NCI-H2227 (cell line): ENCODE measurements at regions not wholly inside any gene's neighbourhood (a gene's known extent, or its start where the extent isn't known, plus 50 kb on each side); places are given as distances from the start of the nearest gene placed in this dataset.
"Not testable (repeated sequence)": the region's sequence is repeated elsewhere in the genome, so short reads cannot be mapped to it uniquely, and the experiment has no call there.

ENCODE experiments used
- DNase-seq: peaks from one replicate; lab custom pipeline; 2025; ENCODE audit not compliant: unreplicated experiment; lab: John Stamatoyannopoulos, UW

DNA sequence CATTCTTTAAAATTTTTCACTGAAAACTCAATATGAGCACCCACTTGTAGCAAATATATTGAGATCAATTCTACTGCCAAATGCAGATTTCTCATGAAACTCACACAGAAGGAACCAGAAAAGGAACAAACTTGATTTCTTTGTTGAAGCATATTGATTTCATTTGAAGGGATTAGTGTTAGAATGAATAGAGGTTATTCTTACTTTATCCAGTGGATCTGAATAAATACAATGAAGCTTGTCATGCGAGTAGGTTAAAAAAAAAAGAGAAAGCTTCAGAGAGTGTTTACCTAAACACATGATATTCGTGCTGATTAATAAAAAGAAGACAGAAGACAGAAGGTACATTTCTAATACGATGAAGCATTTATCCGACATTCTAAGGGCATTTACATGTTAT, 226.7 kb upstream of the ZSWIM2 start:
- DNase-seq, result no peak

DNA sequence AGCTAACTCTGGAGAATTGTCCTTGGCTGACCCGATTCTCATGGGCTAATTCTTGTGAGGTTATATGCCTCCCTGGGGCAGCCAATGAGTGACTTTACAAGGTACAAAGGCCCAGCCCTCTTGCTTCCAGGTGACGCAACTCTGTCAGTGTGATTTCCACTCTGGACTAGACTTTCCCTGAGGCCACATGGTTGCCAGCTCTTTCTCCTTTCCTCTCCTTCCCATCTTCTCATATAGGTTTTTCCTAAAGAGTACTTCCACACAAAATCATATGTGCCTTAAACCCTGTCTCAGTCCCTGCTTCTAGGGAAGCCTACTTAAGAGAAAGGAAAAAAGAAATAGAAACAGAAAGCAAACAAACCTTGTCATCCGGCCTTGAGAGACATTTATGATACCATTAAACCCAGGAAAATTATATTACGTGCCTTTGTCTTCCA, 226.2 kb upstream of the ZSWIM2 start:
- DNase-seq, result no peak

DNA sequence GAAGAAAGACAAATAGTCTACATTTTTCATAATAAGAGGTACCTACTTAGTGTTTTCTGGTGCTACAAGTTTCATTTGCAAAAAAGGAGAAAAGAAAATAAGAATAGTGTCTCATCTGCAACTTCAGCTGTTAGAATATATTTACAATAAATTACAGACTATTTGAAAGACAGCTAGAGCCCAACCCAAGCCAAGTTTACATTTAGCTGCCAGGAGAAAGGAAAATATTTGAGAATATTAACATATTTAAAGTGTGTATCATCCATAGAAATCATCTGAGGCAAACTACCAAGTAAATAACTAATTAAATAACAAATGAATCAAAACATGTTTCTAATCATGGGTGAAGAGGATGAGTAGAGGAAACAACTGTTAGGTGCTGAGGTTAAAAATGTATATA, 209.2 kb upstream of the ZSWIM2 start:
- DNase-seq, result no peak

DNA sequence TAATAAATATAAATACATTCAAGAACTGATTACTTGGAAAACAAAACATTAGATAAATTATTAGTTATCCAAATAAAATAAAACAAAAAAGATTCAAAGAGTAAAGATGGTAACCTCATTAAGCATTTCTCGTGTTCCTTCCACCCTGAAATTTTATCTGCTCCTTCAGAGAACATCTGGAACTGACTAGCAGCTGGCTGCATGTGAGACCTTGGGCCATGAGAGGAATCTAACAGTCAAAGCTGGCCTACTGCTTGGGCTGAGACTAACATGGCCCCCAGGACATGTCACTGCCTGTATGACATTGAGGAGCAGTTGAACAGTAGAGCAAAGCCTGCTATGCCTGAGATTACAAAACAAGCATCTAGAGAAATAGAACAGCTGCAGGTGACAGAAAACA, 208.5 kb upstream of the ZSWIM2 start:
- DNase-seq, result no peak

DNA sequence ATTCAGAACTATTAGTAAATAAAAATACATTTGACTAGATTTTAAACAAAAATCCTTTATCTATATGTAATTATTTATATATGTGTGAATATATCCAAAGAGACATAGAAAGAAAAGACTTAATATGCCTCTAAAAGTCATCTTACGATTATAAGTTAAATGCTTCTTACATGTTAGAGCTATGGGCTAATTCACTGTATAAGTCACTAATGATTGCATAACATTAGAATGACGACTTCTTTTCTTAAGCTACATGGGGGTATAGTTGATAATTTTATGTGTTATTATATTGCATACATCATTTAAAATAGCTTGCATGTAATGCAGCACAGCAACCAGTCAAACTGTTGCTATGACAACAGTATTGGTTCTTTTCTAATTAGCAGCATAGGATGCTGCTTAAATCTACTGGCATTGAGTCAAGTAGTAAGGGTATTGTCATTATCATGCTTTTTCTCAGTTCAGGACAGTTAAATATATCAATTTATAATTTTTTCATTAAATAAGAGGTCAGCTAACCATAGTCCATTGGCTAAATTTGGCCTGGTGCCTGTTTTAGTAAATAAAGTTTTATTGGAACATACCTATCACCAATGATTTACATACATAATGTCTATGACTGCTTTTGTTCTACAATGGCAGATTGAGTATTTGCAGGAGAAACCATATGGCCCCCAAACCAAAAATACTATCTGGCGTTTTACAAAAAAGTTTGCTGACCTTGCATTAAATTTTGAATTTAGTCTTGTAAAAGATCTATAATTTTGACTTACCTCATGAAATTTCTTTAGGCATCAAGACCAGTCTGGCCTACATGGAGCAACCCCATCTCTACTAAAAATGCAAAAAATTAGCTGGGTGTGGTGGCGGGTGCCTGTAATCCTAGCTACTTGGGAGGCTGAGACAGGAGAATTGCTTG, 207.7 kb upstream of the ZSWIM2 start:
- no peak for DNase-seq

DNA sequence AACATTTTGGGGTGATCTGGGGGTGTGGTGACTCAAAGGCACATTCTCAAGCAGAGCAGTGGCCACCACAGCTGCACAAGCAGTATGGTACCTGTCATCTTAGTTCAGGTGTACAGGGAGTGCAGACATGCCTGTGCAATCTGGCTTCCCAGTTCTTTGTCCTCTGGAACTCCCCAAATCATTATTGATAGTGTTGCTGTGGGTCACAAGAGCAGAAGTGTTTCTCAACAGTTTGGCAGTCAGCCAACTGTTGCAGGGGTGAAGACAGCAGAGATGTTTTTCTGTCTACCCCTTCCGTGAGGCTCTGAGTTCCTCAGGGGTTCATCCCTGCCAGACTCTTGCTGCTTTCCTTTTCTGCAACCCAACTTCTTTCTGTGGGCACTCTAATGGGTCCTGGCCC, 206.5 kb upstream of the ZSWIM2 start:
- no peak for DNase-seq

DNA sequence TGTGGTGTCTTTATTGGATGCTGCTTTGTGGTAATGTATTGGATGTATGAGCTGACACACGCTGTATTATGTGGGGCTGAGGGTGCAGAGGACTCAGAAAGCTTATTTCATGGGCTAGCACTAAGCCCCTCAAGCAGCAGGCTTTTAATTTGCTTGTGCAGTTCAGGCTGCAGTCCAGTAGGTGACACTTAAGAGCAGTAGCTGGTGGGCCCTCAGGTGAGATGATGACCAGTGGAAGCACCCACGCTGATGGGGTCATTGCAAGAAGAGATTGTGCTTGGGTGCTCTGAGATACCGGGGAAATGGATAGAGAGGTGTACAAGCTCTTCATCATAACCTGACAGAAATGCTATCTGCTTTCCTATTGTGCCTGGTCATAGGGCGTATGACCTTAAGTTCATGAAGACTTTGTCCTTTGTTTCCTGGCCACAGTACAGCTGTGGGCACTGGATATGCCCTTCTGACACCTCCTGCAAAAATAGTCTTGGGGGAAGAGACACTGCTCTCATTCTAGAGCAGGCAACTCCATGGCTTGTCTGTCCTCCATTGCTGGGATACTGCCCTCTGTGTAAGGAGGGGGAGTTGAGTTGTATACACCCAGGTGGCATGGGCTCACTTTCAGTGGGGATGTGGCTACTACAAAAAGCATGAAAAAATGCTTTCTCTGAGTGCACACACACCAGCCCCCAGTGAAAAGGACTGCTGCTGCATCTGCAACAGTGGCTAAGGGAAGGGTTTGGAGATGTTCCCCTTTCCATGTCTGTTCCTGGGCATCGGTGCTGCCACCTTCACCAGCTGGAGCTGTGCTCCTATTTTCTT, 205.7 kb upstream of the ZSWIM2 start:
- no peak for DNase-seq

DNA sequence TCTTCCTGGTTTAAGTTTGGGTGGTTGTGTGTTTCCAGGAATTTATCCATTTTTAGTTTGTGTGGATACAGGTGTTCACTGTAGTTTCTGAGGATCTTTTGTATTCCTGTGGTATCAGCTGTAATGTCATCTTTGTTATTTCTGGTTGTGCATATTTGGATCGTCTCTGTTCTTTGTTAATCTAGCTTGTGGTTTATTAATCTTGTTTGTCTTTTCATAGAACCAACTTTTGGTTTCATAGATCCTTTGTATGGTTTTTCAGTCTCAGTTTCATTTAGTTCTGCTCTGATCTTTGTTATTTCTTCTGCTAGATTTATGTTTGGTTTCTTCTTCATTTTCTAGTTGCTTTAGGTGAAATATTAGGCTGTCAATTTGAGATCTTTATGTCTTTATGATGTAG, 202.4 kb upstream of the ZSWIM2 start:
- DNase-seq, result no peak

DNA sequence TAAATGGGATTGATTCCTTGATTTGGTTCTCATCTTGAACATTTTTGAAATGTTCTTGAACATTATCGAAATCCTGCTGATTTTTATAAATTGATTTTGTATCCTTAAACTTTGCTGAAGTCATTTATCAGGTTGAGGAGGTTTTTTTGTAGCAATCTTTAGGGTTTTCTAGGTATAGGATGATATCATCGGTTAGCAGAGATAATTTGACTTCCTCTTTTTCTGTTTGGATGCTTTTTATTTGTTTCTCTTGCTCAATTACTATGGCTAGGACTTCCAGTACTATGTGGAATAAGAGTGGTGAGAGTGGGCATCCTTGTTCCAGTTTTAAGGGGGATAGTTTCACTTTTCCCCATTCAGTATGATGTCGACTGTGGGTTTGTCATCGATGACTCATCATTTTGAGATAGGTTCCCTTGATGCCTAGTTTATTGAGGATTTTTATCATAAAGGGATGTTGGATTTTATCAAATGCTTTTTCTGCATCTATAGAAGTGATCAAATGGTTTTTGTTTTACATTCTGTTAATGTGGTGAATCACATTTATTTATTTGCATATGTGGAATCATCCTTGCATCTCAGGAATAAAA, 201.5 kb upstream of the ZSWIM2 start:
- no peak for DNase-seq

DNA sequence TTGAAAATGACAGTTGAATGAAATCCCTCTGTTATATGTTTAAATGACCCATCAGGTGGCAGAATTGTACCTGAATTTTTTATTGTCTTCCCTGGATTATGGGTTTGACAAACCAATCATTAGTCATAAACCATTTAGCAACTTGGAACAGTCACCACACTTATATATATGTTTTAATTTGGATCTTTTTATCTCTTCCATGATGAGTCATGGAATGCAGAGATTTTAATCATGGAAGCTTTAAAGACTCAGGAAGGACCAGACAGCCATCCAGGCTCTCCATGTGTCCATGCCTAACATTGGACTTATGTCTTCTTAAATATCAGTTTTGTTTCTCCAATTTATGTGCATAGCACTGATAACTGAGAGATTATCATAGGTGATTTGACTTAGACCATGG, 188.3 kb upstream of the ZSWIM2 start:
- no peak for DNase-seq

DNA sequence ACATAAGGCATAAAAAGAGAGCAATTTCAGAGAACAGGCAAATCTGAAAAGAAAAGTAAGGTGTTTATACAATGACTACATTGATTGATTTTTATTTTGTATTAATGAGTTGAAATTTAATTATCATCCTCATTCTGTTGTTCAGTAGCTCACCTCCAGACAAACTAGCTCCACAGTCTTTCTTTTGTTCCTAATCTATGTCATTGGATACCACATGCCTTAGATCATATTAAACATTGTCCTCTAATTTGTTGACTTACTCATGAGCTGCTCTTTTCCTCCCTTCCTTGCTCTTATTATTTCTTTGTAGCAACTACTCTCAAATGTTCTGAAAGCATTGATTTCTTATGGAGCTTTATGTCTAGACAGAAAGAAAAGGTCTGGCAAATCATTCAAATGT, 185.5 kb upstream of the ZSWIM2 start:
- DNase-seq, result no peak

DNA sequence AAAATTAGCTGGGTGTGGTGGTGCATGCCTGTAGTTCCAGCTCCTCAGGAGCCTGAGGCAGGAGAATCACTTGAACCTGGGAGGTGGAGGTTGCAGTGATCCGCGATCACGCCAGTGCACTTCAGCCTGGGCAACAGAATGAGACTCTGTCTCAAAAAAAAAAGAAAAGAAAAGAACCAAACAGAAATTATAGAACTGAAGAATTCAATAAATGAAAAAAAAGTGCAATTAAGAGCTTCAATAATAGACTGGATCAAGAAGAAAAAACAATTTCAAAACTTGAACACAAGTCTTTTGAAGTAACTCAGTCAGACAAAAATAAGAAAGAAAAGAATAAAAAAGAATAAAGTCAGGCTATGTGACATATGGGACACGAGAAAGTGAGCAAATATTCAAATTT, 175.8 kb upstream of the ZSWIM2 start:
- no peak for DNase-seq

DNA sequence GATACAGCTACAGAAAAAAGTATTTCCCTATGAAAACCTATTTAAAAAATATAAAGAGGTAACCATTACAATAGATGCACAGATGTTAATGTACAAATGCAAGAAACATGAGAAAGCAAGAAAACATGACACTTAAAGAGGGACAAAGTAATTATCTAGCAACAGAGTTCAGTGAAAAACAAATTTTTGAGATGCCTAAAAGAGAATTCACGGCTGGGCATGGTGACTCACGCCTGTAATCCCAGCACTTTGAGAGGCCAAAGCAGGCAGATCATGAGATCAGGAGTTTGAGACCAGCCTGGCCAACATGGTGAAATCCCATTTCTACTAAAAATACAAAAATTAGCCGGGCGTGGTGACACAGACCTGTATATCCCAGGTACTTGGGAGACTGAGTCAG, 175.0 kb upstream of the ZSWIM2 start:
- DNase-seq, result not testable (repeated sequence)

DNA sequence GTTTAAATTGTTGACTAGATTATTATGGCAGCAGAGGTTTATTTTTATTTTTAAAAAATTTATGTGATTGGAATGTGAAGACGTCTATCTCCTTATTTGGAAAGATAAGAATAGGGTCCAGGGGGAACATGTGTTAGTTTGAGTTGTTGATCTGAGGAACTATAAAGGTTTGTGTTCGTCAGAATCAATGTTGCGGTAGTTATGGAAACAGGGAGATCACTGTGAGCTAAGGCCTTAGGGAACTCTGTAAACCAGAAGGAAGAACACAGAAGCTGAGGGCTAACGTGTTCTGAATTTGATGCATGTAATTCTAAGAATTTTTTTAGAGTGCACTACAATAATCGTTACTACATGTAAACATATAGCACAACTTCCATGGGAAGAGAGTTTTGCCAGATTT, 168.5 kb upstream of the ZSWIM2 start:
- no peak for DNase-seq

DNA sequence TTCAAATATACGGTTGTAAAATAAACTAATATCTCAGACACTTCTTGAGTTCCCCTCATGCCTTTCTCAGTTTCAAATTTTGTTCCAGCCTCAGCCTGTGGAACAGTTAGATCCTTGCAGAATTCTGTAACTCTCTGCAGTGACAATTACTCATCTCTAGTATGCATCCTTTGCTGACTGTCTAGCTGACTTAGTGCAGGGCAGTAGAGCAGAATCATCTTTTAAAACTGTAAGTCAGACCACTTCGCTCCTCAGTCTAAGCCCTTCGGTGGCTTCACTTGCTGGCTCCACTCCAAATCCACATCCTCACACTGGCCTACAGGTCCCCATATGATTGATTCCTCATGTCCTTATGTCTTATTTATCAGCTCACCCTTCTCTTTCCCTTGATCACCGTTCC, 164.1 kb upstream of the ZSWIM2 start:
- DNase-seq, result no peak

DNA sequence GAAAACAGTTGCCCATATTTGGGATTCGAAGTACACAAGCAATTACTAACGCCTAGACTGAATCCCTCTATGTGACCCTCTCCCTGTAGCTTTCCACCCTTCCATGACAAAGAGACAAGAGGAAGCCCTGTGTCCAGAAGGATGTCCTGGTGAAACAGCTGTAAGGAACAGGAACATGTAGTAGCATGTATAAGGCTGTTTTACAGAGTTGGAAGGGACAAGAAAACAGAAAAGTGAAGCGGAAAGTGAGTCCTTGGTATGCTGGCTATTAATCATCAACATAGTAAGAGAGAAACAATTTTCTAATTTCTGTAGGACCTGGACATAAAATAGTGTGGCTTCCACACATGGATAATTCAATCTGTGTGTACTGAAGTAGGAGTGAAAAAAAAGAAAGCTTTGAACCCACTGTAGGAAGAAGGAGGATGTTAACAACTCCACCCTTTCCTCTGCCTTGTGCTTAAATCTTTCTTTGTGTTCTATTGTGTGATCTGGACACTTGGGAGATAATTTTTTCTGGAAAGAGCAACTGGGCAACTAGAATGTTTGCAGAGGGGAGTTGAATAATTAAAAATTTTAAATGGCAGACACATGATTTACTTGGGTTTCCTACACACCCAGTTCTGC, 162.3 kb upstream of the ZSWIM2 start:
- no peak for DNase-seq

DNA sequence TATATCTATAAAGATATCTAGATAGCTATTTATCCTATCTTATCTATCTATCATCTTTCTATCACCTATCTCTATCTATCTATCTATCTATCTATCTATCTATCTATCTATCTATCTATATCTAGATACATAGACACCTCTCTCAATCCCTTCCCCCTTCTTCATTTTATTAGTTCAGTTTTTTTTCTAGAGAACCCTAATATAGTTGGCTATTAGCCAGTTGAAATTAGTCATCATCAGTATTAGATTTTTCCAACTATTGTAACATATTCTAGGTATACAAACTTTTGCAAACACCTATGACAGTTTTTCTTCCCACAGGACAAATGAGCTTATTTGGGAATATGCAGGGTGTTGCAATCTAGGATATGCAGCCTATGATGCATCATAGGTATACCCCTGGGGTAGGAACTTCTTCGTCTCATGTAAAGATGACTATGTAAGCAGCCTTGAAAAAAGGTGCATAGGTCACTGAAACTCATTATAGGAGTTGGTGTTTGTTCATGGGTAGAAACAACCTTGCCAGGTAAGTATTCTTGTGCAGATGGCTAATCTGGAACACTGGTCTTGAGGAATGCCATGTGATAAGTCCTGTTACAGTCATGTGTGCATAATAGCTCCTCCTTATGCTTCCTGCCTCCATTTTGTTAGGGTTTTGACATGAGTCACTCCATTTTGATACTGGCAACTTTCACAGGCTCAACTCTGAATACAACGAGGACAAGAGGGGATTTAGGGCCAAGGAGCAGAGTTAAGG, 160.7 kb upstream of the ZSWIM2 start:
- no peak for DNase-seq

DNA sequence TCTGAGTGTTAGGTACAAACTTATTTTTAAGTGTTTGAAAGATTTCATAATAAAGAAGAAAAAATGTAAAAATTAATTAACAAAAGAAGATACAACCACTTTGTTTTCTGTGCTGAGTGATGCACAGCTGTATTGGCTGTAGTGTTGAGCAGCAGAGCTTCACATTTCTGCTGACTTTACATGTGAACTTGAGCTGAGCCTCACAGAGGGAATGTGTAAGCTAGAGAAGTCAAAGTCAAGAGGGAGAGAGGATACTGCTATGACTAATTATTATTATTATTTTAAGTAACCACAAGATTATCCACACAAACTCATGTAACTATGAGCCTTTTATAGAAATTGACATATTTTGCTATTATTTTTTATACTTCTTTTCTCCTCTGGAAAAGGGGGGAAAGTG, 159.1 kb upstream of the ZSWIM2 start:
- DNase-seq, result no peak

DNA sequence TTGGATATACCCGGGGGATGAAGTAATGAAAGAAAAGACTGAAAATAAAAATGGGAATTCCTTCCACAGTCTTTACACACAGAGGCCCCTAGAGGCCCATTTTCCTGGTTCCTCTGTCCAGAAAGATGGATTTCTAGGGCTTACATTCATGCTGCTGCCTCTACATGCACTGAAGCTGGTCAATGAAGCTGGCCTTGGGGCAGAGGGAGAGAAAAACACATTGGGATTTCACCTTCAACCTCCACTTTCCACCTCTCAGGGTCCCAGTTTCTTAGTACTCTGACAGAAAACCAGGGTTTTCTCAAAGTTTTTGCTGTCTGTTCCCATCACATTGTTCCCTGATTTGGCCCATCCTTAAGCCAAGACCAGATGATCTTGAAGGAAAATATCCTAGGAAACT, 154.6 kb upstream of the ZSWIM2 start:
- no peak for DNase-seq

DNA sequence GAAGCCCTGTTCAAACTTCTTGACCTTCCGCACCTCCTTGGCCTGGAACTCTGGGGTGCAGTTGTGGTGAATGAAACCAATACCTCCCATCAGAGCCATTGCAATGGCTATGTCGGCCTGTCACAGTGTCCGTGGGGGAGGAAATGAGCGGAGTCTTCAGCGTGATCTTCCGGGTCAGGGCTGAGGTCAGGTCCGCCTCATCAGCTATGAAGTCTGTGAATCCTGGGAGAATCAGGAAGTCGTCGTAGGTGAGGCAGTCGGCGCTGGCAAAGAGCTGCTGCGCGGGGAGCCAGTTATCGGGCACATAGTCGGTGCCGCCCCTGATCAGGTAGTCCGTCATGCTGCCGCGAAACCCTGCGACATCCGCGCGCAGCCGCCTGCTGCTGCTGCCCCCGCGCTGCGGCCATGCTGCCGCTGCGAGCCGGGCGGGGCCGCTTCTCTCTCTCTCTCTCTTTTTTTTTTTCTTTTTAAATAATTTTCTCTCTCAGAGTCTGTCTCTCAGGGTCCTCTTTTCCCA, 154.1 kb upstream of the ZSWIM2 start:
- DNase-seq, result peak; percentile 58
